H9 (cell line): ENCODE measurements at regions not wholly inside any gene's neighbourhood (a gene's known extent, or its start where the extent isn't known, plus 50 kb on each side); places are given as distances from the start of the nearest gene placed in this dataset.
A peak's percentile ranks its signal among the peaks of the same experiment; 100 is the strongest.

Experiments used
- DNase-seq: peaks from one replicate; pipeline ENCODE4 v3.0.0-alpha.2; 2017
- H2AFZ ChIP-seq: one replicate; pipeline ENCODE4 v1.6.1; 2013; ENCODE audit warnings: mild to moderate bottlenecking, low read length, control low read depth, moderate library complexity
- H2AK5ac ChIP-seq: 2 replicates; pipeline ENCODE4 v1.6.1; 2013; ENCODE audit warnings: low read length, control low read depth, mixed read lengths; ENCODE audit not compliant: insufficient read length
- H2BK120ac ChIP-seq: one replicate; pipeline ENCODE4 v1.6.1; 2013; ENCODE audit warnings: low read depth, mild to moderate bottlenecking, low read length, control low read depth, inconsistent platforms; ENCODE audit not compliant: poor library complexity, severe bottlenecking
- H2BK12ac ChIP-seq: 2 replicates; pipeline ENCODE4 v1.6.1; 2013; ENCODE audit warnings: low read length, control low read depth, mixed read lengths, low read depth; ENCODE audit not compliant: insufficient read length
- H2BK15ac ChIP-seq: 2 replicates; pipeline ENCODE4 v1.6.1; 2013; ENCODE audit warnings: low read depth, low read length, control low read depth
- H2BK20ac ChIP-seq: one replicate; pipeline ENCODE4 v1.6.1; 2013; ENCODE audit warnings: low read depth, mild to moderate bottlenecking, low read length, control low read depth, inconsistent platforms; ENCODE audit not compliant: poor library complexity, severe bottlenecking
- H2BK5ac ChIP-seq: 2 replicates; pipeline ENCODE4 v1.6.1; 2013; ENCODE audit warnings: low read length, control low read depth, mixed read lengths; ENCODE audit not compliant: insufficient read length
- H3K14ac ChIP-seq: 2 replicates; pipeline ENCODE4 v1.6.1; 2013; ENCODE audit warnings: low read length, control low read depth; ENCODE audit not compliant: insufficient read depth
- H3K18ac ChIP-seq: 2 replicates; pipeline ENCODE4 v1.6.1; 2013; ENCODE audit warnings: low read depth, mild to moderate bottlenecking, mixed read lengths, low read length, control low read depth; ENCODE audit not compliant: insufficient read length
- H3K23ac ChIP-seq: 2 replicates; pipeline ENCODE4 v1.6.1; 2013; ENCODE audit warnings: low read length, control low read depth, mixed read lengths, low read depth; ENCODE audit not compliant: insufficient read length
- H3K23me2 ChIP-seq: 2 replicates; pipeline ENCODE4 v1.6.1; 2013; ENCODE audit warnings: low read depth, mild to moderate bottlenecking, mixed read lengths, low read length, control low read depth; ENCODE audit not compliant: insufficient read length, poor library complexity, severe bottlenecking
- H3K27ac ChIP-seq: 2 replicates; pipeline ENCODE4 v1.5.1; 2013; ENCODE audit warnings: low read length, control low read depth, mixed read lengths, low read depth; ENCODE audit not compliant: insufficient read length
- H3K27me3 ChIP-seq: 2 replicates; pipeline ENCODE4 v1.6.1; 2013; ENCODE audit warnings: low read length, control low read depth, inconsistent platforms; ENCODE audit not compliant: insufficient read depth
- H3K4ac ChIP-seq: 2 replicates; pipeline ENCODE4 v1.6.1; 2013; ENCODE audit warnings: low read depth, mild to moderate bottlenecking, control low read depth, inconsistent platforms, low read length, moderate library complexity
- H3K4me1 ChIP-seq: 2 replicates; pipeline ENCODE4 v1.6.1; 2013; ENCODE audit warnings: low read length, control low read depth, inconsistent platforms; ENCODE audit not compliant: insufficient read depth
- H3K4me2 ChIP-seq: 2 replicates; pipeline ENCODE4 v1.6.1; 2013; ENCODE audit warnings: low read length, control low read depth, mixed read lengths; ENCODE audit not compliant: insufficient read length, insufficient read depth
- H3K56ac ChIP-seq: 2 replicates; pipeline ENCODE4 v1.6.1; 2013; ENCODE audit warnings: low read depth, mild to moderate bottlenecking, mixed read lengths, low read length, control low read depth; ENCODE audit not compliant: insufficient read length
- H3K79me1 ChIP-seq: 2 replicates; pipeline ENCODE4 v1.6.1; 2013; ENCODE audit warnings: low read depth, mild to moderate bottlenecking, moderate library complexity, low read length, control low read depth, inconsistent platforms; ENCODE audit not compliant: insufficient read depth, poor library complexity, severe bottlenecking
- H3K79me2 ChIP-seq: 2 replicates; pipeline ENCODE4 v1.6.1; 2013; ENCODE audit warnings: low read length, control low read depth, inconsistent platforms; ENCODE audit not compliant: insufficient read depth
- H3K9ac ChIP-seq: 2 replicates; pipeline ENCODE4 v1.6.1; 2013; ENCODE audit warnings: low read length, control low read depth, mixed read lengths; ENCODE audit not compliant: insufficient read length; ENCODE audit errors: extremely low read depth
- H3K9me3 ChIP-seq: one replicate; pipeline ENCODE4 v1.6.1; 2013; ENCODE audit warnings: low read depth, low read length, inconsistent platforms; ENCODE audit not compliant: control insufficient read depth
- H3T11ph ChIP-seq: one replicate; pipeline ENCODE4 v1.6.1; 2013; ENCODE audit warnings: mild to moderate bottlenecking, low read length, control low read depth, inconsistent platforms
- H4K20me1 ChIP-seq: one replicate; pipeline ENCODE4 v1.6.1; 2013; ENCODE audit not compliant: control insufficient read depth, insufficient read length, insufficient read depth
- H4K5ac ChIP-seq: 2 replicates; pipeline ENCODE4 v1.6.1; 2013; ENCODE audit warnings: low read depth, mild to moderate bottlenecking, mixed read lengths, low read length, control low read depth; ENCODE audit not compliant: insufficient read length
- H4K8ac ChIP-seq: replicated peaks from 2 replicates; pipeline ENCODE4 v1.6.1; 2013; ENCODE audit warnings: low read length, control low read depth, mixed read lengths, low read depth; ENCODE audit not compliant: insufficient read length
- H4K91ac ChIP-seq: 2 replicates; pipeline ENCODE4 v1.6.1; 2013; ENCODE audit warnings: low read depth, mild to moderate bottlenecking, moderate library complexity, mixed read lengths, low read length, control low read depth; ENCODE audit not compliant: insufficient read length
- H3K27ac Mint-ChIP-seq, 3 experiments: 2 replicates in 2 of 3; 3 replicates in 1 of 3; pipeline ENCODE4 v1.8.0; 2020 to 2021; ENCODE audit warnings: mixed read lengths in 3 of 3, mild to moderate bottlenecking in 1 of 3, moderate library complexity in 1 of 3
- H3K27me3 Mint-ChIP-seq: 2 replicates; pipeline ENCODE4 v1.8.0; 2021; ENCODE audit warnings: low read depth, mild to moderate bottlenecking, moderate library complexity, mixed read lengths
- H3K36me3 Mint-ChIP-seq, 3 experiments: 2 replicates in 2 of 3; 3 replicates in 1 of 3; pipeline ENCODE4 v1.8.0; 2020 to 2021; ENCODE audit warnings: low read depth in 3 of 3, mixed read lengths in 3 of 3; ENCODE audit not compliant: insufficient read depth in 1 of 3
- H3K4me1 Mint-ChIP-seq, 2 experiments: 2 replicates each; pipeline ENCODE4 v1.8.0; 2020; ENCODE audit warnings: mixed read lengths in 2 of 2
- H3K4me3 Mint-ChIP-seq, 2 experiments: 2 replicates in 1 of 2; 3 replicates in 1 of 2; pipeline ENCODE4 v1.8.0; 2020 to 2021; ENCODE audit warnings: mild to moderate bottlenecking in 2 of 2, mixed read lengths in 2 of 2, moderate library complexity in 1 of 2
- H3K9me3 Mint-ChIP-seq, 2 experiments: 2 replicates in 1 of 2; 3 replicates in 1 of 2; pipeline ENCODE4 v1.8.0; 2020; ENCODE audit warnings: mild to moderate bottlenecking in 2 of 2, mixed read lengths in 2 of 2, moderate library complexity in 1 of 2
- CTCF ChIP-seq: fragments of 200-600 bp; sonication (generic); conservative IDR thresholded peaks from 3 replicates; pipeline ENCODE4 v1.8.0; 2021; ENCODE audit warnings: antibody characterized with exemption, mild to moderate bottlenecking
- WGBS: extraction: QIAGEN DNeasy Blood & Tissue Kit; methylation state at CpG from one replicate; pipeline ENCODE4 v1.1.7; 2013; ENCODE audit warnings: missing lambda C conversion rate, low lambda C conversion rate, mixed read lengths; ENCODE audit not compliant: insufficient read length; ENCODE audit errors: extremely low coverage; 5-methylcytosine and 5-hydroxymethylcytosine counted together

- Histone ChIP-seq H3K23ac (no peak overlapping the region), H3K56ac (no peak overlapping the region), H3K18ac (peak overlapping the region; percentile 38), H2BK20ac (no peak overlapping the region), H4K20me1 (no peaks in the 10 kb centered on the region), H2AK5ac (no peak overlapping the region), H2BK5ac (no peak overlapping the region), H3K9me3 (no peaks in the 10 kb centered on the region), H4K5ac (no peak overlapping the region), H3K9ac (no peak overlapping the region), H3K27ac (no peak overlapping the region), H3T11ph (no peak overlapping the region), H2AFZ (peak overlapping the region; percentile 7), H2BK12ac (no peak overlapping the region), H3K79me2 (no peaks in the 10 kb centered on the region), H3K4me1 (peaks cover 2% of the 10 kb centered on the region; the same call in 1 of the 2 replicates), H3K14ac (peak overlapping the region; percentile 53; the same call in 1 of the 2 replicates), H3K4me2 (peak overlapping the region; percentile 39), H3K79me1 (no peaks in the 10 kb centered on the region), H2BK15ac (no peak overlapping the region), H3K23me2 (no peaks in the 10 kb centered on the region), H4K91ac (no peak overlapping the region), H2BK120ac (no peak overlapping the region), H3K27me3 (no peaks in the 10 kb centered on the region), H4K8ac (no peak overlapping the region), H3K4ac (no peak overlapping the region)
- DNase-seq: peak; percentile 75
- Mint-ChIP-seq H3K36me3 (0 out of 7 replicates have a peak, but pooled peaks cover 0 to under 1% (median 0%) of the 10 kb centered on the region in 3 experiments), H3K27me3 (0 out of 2 replicates have a peak, but pooled peaks cover 2% of the 10 kb centered on the region), H3K9me3 (no peaks in the 10 kb centered on the region), H3K27ac (peak overlapping the region; percentile 50 to 65 (median 59); a peak in 2 of 7 replicates), H3K4me3 (peak overlapping the region; percentile 66 to 74), H3K4me1 (peaks cover 19 to 20% of the 10 kb centered on the region in 2 experiments)
- no peak for TF ChIP-seq CTCF
- WGBS: no CpG with 5 or more reads among the region's 17 CpGs
Observed at GRCh38 chr6:100281471-100281901, 183.2 kb downstream of the SIM1 start.
